22Rv1 (cell line): ENCODE measurements at regions not wholly inside any gene's neighbourhood (a gene's known extent, or its start where the extent isn't known, plus 50 kb on each side); places are given as distances from the start of the nearest gene placed in this dataset.
A peak's percentile ranks its signal among the peaks of the same experiment; 100 is the strongest.

Source experiments
- H3K27ac ChIP-seq: fragments of 450-650 bp; 2 replicates; pipeline ENCODE4 v1.5.1; 2017
- ZFX ChIP-seq: fragments of 450-650 bp; IDR thresholded peaks from 2 replicates; pipeline ENCODE4 v1.6.1; 2017; ENCODE audit warnings: antibody characterized with exemption, borderline replicate concordance
- TF ChIP-seq, protein P1 (sequence below): fragments of 450-650 bp; IDR thresholded peaks from 2 replicates; pipeline ENCODE4 v1.5.1; 2017; ENCODE audit warnings: mild to moderate bottlenecking

DNA sequence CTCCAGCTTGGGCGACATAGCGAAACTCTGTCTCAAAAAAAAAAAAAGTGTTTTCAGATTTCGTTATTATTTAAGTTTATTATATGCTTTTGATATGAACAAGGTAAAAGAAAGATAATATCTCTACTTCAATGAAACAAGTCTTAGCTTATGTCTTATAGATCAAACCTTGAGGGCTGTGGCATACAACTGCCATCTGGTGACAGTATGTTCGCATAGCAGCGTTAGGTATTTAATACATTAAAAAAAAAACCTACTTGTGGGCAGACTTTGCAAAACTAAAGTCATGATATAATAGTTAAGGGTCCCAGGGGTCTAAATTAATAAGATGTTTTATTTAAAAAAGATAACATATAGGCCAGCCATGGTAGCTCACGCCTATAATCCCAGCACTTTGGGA, 161.2 kb upstream of the AMOT start:
- no peak overlapping the region for H3K27ac ChIP-seq
- TF ChIP-seq ZFX: no peak
- TF ChIP-seq, protein P1, sequence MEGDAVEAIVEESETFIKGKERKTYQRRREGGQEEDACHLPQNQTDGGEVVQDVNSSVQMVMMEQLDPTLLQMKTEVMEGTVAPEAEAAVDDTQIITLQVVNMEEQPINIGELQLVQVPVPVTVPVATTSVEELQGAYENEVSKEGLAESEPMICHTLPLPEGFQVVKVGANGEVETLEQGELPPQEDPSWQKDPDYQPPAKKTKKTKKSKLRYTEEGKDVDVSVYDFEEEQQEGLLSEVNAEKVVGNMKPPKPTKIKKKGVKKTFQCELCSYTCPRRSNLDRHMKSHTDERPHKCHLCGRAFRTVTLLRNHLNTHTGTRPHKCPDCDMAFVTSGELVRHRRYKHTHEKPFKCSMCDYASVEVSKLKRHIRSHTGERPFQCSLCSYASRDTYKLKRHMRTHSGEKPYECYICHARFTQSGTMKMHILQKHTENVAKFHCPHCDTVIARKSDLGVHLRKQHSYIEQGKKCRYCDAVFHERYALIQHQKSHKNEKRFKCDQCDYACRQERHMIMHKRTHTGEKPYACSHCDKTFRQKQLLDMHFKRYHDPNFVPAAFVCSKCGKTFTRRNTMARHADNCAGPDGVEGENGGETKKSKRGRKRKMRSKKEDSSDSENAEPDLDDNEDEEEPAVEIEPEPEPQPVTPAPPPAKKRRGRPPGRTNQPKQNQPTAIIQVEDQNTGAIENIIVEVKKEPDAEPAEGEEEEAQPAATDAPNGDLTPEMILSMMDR: peak; percentile 16

DNA sequence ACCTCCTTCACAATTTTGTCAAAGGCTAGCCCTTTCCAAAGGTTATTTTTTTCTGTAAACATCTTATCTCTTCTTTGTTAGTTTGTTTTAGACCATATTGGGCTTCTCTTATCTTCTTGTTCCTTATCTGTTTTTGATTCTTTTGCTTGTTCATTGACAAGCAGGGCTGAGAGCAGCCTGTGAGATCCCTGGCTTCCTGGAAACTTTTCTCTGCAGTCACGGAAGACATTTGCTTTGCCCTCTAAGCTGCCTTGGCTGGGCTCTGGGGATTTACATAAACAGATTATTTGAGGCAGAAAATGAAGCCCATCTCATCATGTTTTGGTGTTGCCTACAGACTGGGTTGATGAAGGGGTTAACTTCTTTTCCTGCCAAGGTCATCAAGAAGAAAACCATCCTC, 157.4 kb upstream of the AMOT start:
- H3K27ac ChIP-seq: no peak overlapping the region
- no peak for TF ChIP-seq ZFX
- TF ChIP-seq, protein P1: no peak

DNA sequence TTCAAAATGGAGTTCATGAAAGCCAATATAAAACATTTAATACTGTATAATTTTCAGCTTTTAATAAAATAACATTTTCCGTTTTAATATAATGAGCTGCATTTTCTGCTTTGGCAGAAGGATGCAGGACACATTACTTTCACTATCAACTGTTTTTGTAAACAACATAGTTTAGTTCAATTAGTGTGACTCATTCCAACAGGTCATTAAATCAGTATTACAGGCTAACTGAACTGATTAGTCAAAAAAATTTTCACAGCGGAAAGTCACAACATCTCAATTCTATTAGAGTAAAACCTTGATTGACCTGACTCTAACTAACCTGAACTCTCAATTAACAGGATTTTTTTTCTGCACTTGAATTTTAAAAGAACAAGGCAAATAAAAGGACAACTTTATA, 151.2 kb upstream of the AMOT start:
- TF ChIP-seq, protein P1: no peak
- TF ChIP-seq ZFX: no peak
- no peak overlapping the region for H3K27ac ChIP-seq

DNA sequence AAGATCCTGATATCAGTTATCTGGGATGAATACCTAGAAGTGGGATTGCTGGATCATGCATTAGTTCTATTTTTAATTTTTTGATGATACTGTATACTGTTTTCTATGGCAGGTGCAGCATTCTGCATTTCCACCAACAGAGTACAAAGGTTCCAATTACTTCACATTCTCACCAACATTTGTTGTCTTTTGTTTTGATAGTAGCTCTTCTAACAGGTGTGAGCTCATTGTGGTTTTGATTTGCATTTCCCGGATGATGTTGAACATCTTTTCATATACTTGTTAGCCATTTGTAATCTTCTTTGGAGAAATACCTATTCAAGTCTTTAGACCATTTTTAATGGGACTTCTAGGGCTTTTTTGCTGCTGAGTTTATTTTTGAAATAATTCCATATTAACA, 139.2 kb upstream of the AMOT start:
- no peak overlapping the region for H3K27ac ChIP-seq
- TF ChIP-seq, protein P1: no peak
- TF ChIP-seq ZFX: no peak

DNA sequence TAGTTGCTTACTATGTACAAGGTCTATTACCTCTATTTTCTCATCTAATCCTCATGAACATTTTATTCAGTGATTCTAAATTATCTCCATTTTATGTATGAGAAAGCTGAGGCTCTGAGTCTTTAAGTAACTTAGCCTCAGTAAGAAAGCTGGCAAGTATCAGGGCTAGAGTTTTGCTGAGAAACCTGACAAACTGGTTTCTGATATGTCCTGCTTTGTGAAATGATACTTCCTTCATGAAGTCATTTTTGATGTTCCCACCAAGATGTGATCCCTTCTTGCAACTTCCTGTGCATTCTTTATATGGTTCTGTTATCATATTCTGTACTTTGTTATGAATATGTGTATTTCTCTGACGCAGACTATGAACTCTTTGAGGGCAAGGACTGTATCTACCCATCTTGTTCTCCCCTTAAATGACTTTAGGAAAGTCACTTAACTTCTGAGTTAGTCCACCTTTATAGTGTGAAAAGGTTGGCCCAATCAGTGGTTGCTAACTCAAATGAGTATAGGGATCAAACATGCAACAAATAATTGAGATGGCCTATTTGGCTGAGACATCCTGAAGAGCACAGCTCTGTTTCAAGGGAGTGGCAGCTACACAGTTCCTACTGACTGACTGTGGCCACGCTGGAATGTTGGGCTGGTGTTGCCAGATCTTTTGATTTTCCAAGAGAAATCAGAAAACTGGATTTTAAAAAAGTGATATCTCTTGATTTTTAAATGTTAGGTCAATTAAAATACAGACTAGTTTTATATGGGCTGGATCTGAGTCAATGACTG, 127.9 kb upstream of the AMOT start:
- no peak for TF ChIP-seq ZFX
- TF ChIP-seq, protein P1: no peak
- no peak overlapping the region for H3K27ac ChIP-seq

DNA sequence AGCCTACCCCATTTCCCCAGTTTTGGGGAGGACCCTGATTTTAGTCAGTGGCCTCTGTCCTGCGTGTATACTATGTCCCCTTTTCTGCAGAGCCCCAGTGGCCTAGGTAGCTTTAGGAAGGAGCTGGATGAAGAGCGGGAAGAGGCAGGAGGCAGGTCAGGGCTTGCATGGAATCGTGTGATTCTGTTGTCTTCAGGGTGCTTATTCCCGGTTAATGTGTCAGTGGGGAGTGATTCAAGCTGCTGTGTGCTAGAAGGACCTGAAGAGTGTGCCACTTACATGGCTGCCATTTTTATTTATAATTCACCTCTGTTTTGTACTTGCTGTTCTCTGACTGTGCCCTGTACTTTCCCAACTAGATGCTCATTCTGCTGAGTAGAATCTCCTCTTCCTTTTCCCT, 127.3 kb upstream of the AMOT start:
- H3K27ac ChIP-seq: no peak overlapping the region
- TF ChIP-seq, protein P1: no peak
- TF ChIP-seq ZFX: no peak

DNA sequence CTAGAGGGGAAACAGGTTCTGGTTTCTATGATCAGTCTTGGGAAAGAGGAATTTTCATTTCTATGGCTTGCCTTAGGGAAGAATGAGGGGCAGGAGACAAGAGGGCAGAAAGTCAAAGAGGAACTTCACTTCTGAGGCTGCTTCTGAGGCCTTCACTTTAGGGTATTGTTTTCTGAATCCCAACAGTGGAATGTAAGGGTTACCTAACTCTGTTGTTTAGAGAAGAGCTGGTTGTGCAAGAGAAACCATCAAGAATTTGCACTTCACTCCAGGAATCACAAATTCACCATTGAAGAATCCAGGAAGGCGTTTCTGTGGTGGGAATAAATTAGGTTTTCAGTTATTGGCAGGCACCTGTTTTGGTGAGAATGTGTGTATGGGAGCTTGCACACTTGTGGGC, 126.7 kb upstream of the AMOT start:
- TF ChIP-seq, protein P1: no peak
- TF ChIP-seq ZFX: no peak
- no peak overlapping the region for H3K27ac ChIP-seq
